GM21367 (cell line): ENCODE measurements at regions not wholly inside any gene's neighbourhood (a gene's known extent, or its start where the extent isn't known, plus 50 kb on each side); places are given as distances from the start of the nearest gene placed in this dataset.
"Not testable (repeated sequence)": the region's sequence is repeated elsewhere in the genome, so short reads cannot be mapped to it uniquely, and the experiment has no call there.

Source experiments
- ATAC-seq: cut with Tn5 transposase; IDR thresholded peaks from one replicate; pipeline ENCODE4 v1.9.1; 2021; ENCODE audit not compliant: unreplicated experiment

DNA sequence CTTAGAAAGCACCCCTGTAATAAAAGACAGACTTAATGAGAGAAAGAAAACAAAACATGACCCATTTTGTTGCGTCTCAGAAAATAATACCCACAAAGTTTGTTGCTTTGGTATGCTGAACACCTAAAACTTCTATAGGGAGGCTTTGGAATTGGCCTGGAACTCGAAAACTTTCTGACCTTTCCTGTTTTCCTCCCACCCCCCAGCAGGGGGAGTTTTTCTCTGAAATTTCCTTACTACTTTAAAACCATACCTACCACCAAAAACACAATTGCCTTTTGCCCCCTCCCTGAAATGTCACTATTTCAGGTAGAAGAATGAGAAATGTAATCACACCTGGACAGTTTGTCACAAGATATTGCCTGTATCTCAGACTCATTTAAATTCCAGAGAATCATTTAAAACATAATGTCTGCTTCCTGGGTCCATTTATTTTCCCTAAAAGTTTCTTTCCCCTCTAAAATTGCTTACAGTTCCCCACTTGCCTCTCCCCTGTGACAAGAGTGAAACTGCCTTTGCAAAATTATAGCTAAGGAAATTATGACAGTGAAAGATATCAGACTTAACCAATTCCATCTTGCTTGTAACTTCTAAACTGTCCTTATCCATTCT is 2700.2 kb downstream of the PCDH9 start:
- no peak for ATAC-seq

- ATAC-seq, result no peak
These were observed 2701.3 kb downstream of the PCDH9 start for GRCh38 chr13:64528838-64529237.

DNA sequence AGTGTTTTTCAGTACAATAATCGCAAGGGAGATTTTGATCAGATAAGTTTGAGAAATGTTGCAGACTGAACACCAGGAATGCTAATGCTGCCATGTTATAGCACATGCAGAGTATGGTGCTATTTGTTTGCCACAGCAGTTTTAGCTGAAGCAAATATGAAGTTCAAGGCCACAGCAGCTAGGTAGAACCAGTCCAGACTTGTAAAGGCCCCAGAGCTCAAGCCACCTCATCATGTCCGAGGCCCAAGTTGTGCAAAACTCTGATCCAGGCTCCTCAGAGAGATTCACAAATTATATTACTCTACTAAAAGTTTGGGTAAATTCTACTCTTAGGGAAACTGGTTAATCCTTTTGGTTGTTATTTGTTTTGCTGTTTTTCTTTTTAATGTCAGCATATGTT is 2702.6 kb downstream of the PCDH9 start:
- no peak for ATAC-seq

- no peak for ATAC-seq
These were observed 2704.4 kb downstream of the PCDH9 start for GRCh38 chr13:64525687-64526086.

GRCh38 chr13:64510747-64511146 is 2719.4 kb downstream of the PCDH9 start:
- no peak for ATAC-seq

- ATAC-seq, result no peak
These were observed 2723.9 kb downstream of the PCDH9 start for GRCh38 chr13:64506246-64506645.

DNA sequence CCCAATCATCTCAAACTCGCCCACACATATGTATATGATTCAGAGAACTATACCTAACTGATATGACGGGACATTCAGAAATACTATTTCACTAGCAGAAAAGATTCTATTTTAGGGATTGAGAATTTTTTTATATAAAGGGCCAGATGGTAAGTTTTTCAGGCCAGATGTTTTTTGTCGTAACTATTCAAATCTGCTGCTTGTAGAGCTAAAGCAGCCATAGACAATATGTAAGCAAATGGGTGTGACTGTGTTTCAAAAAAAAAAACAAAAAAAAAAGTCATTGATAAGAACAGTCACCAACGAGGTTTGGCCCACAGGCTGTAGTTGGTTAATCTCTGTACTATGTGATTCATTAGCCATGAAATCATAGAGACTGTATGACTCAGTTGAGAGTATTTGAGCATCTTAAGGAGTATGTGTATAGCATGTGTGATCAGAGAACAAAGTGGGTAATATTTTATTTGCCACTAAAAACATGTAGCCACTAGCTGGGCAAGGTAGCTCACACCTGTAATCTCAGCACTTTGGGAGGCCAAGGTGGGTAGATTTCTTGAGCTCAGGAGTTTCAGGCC is 2724.7 kb downstream of the PCDH9 start:
- ATAC-seq, result no peak

- ATAC-seq, result no peak
These were observed 2741.4 kb downstream of the PCDH9 start for GRCh38 chr13:64488731-64489130.

DNA sequence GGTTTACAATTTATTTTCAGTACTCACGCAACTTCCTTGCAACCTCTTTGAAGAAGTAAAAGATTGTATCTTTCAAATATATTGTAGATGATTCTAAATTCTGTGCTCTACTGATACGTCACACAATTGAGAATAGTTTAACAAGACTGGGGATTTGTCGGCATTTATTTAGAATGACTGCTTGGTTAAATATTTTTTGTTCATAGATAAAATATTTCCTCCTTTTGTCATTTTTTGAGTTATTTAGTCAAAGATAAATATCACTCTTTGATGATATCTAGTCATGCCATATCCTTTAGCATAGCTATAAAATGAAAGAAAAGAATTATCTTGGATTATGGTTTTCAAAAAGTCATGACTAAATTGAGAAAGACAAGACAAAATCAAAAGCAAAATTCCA is 2747.8 kb downstream of the PCDH9 start:
- no peak for ATAC-seq

DNA sequence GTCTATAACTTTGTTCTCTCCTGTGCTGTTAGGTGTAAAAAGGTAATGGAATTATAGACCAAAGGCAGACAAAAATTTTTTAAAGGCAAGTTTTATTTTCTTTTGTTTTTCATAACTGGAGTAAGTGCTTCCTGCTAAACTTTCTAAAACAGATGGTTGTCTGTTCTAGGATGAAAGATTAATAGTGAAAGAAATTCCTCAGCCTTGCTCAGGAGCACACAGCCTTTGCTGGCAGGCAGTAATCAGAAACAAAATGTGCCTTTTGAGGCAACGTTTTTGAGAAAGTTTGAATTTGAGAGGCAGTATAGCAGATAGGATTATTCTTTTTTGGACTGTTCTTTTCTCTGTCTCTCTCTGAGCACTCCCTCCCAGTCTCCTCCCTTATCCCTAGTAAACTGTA is 2749.5 kb downstream of the PCDH9 start:
- no peak for ATAC-seq

DNA sequence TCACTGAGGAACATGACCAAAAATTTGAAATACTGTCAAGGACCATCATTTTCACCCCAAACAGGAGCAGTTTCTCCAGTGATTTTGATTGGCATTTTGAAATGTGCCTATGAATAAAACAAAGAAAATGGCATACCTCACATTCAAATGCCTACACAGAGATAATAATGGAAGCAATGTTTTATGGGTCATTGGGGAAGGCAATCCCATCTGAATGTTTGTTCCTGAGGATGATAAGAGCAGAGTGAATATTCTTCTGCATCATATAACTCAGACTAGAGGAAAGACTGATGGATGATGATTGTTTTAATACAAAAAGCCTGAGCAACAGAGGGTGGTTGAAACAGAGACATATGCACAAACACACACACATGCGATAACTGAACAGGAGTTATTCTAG is 2749.9 kb downstream of the PCDH9 start:
- ATAC-seq, result no peak

DNA sequence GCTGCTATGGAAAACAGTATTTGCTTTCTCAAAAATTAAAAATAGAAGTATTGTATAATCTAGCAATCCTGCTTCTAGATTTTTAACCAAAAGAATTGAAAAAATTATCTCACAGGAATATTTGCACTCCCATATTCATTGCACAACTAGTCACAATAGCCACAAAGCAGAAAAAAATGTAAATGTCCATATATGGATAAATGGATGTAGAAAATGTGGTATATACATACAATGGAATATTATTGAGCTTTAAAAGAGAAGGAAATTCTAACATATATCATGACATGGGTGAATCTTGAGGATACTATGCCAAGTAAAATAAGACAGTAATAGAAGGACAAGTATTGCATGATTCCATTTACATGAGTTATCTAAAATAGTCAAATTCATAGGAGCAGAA is 2753.0 kb downstream of the PCDH9 start:
- ATAC-seq, result no peak

DNA sequence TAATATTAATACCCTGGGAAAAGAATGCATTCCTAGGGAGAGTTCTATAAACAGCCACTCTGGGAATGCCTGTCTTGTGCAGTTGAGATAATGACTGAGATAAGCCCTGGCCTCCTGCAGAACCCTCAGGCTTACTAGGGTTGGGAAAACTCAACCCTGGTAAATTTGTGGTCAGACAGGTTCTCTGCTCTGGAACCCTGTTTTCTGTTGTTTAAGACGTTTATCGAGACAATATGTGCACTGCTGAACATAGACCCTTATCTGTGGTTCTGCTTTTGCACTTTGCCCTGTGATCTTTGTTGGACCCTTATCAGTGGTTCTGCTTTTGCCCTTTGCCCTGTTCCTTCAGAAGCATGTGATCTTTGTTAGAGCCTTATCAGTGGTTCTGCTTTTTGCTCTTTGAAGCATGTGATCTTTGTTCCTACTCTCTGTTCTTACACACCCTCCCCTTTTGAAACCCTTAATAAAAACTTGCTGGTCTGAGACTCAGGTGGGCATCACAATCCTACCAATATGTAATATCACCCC is 2754.0 kb downstream of the PCDH9 start:
- ATAC-seq, result not testable (repeated sequence)

DNA sequence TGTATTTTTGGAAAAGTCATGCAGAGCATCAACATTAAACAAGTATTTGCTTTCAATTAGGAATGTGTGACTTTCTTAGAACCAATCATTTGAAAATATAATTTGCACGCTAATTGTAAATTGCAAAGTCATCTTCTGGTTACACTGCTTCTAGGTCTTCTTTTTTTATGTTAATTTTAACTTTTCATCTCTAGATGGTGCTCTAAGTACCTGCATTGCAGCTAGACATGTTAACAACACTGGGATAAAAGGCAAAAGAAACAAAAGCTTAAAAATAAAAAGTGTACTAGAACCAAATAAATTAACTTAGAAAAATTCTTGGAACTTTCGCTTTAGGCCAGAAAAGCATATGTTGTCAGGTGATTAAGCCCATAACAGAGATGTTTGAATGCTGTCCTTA is 2758.2 kb downstream of the PCDH9 start:
- no peak for ATAC-seq

DNA sequence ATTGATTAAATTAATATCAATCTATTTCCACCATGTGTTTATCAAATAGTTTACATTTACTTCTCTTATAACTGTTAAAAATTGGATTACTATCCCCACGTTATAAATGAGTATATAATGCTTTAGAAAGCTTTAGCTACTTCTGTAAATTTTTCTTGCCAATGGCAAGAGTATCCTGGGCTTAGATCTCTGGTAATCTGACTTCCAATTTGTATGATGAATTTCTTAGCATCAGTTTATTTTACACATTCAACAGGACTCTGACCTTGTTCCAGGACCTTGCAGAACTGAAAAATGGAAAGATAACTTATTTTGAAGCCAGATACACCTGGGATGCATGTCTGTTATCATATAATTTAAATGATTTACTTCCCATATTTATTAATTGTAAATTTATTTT is 2759.4 kb downstream of the PCDH9 start:
- no peak for ATAC-seq

GRCh38 chr13:64459778-64460177 is 2770.4 kb downstream of the PCDH9 start:
- no peak for ATAC-seq

- ATAC-seq, result no peak
These were observed 2772.2 kb downstream of the PCDH9 start for GRCh38 chr13:64457976-64458375.

DNA sequence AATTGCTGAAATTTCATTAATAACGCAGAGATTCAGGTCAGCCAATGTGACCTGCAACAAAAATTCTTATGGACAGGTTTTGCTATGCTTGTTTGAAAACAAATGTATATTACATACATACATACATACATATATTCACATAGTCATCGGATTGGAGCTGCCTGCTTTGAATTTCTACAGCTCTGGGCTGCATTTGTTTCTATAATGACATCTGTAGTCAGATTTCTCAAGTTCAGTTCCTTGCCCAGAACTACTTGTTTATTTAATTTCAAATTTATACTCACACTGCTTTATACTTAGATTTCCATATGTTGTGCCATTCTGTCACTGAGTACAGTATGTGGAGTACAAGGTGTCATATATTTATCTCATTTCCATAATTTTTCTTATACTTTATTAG is 2775.0 kb downstream of the PCDH9 start:
- ATAC-seq, result no peak

- ATAC-seq, result no peak
These were observed 2776.3 kb downstream of the PCDH9 start for GRCh38 chr13:64453831-64454230.

DNA sequence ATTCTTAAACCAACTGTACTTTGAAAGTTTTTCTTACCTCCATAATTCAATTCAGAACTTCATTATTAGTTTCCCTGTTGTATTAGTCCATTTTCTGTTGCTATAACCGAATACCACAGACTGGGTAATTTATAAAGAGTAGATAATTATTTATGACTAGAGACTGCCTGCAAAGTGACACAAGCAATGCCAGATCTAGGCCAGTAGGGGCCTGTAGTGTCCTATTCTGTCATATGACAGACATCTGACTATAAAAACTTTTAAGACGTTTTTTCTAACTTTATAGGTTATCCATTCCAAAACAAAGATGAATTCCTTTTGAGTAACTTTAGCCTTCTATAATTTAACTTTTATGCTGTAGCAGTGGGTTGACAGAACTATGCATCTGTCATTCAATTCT is 2783.8 kb downstream of the PCDH9 start:
- ATAC-seq, result no peak

DNA sequence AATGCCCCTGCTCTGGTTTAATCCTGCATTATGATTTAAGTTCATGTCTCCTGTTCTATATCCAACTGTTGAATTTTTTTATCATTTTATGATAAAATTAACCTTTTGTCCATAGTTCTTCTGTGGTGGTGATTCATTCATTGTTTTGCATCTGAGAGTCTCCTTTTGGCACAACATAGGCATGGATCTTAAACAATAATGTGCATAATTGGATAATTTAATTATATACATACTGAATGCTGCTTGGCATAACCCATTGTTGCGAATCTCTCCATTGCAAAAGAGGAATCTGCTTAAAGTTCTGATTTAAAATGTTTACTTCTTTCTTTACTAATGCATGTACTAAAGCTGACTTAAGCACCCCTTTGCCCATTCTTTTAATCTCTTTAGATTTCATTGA is 2788.4 kb downstream of the PCDH9 start:
- no peak for ATAC-seq

GRCh38 chr13:64438084-64438483 is 2792.1 kb downstream of the PCDH9 start:
- no peak for ATAC-seq

DNA sequence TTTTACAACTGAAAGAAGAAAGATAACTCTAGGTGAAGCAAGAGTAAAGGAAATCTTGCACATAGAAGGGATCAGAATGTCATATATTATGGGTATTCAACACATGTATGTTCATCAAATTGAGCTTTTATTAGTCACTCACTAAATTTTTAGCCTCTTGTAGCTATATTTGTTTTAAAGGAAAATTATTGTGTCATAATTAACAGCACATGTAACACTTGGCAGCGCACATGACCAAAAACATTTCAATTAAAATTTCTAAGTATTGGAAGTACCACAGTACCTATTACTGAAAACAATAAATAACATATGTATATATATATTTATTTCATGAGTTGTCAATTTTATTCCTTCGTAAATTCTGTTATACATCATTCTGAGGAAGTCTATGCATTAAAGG is 2800.4 kb downstream of the PCDH9 start:
- no peak for ATAC-seq
